ENCODE measurements at regions not wholly inside any gene's neighbourhood (a gene's known extent, or its start where the extent isn't known, plus 50 kb on each side); places are given as distances from the start of the nearest gene placed in this dataset.

GRCh38 chr1:193674292-193674944 is 488.0 kb upstream of the B3GALT2 start (continued):
- no peak for TF ChIP-seq MLLT1 (IDR thresholded peaks at IDR 0.05)
- TF ChIP-seq TCF7 (IDR thresholded peaks at IDR 0.05; ENCODE audit: borderline replicate concordance), result no peak
- TF ChIP-seq ZNF622 (IDR thresholded peaks at IDR 0.05), result no peak

GRCh38 chr1:193666485-193667083 is 480.2 kb upstream of the B3GALT2 start:
- ChIA-PET RAD21 (ENCODE audit: unreplicated experiment) (no interaction called here), SMC1A (ENCODE audit: uncharacterized antibody, unreplicated experiment) (no interaction called here), POLR2A (no interaction called here), CTCF (no interaction called here)
- 37% methylated on average over 7 of the region's 7 CpGs for WGBS (ENCODE audit: insufficient coverage, insufficient replicate concordance, low lambda C conversion rate, missing lambda C conversion rate)
- Histone ChIP-seq H3K4me2 (ENCODE audit: control insufficient read depth, insufficient read depth) (no peak overlapping the region), H3K4me3 (no peak overlapping the region), H4K20me1 (ENCODE audit: control insufficient read depth, insufficient read depth) (no peaks in the 10 kb centered on the region), H3K27me3 (replicated peaks in 1 of 2; ENCODE audit: control insufficient read depth in 2 of 2, insufficient read depth in 2 of 2, low read length in 1 of 2) (no peaks in the 10 kb centered on the region), H3K9ac (ENCODE audit: control insufficient read depth, insufficient read depth, low read length) (no peak overlapping the region), H3K79me2 (ENCODE audit: control insufficient read depth, insufficient read depth, low read length) (no peaks in the 10 kb centered on the region), H3K4me1 (ENCODE audit: control insufficient read depth, insufficient read depth, low read length) (no peaks in the 10 kb centered on the region), H3K9me3 (replicated peaks; ENCODE audit: control insufficient read depth, insufficient read depth, low read length) (no peaks in the 10 kb centered on the region), H2AFZ (ENCODE audit: control insufficient read depth, low read depth, low read length) (no peak overlapping the region), H3K27ac (ENCODE audit: control insufficient read depth, insufficient read depth) (no peak overlapping the region), H3K36me3 (ENCODE audit: control insufficient read depth in 2 of 2, insufficient read depth in 2 of 2, low read length in 1 of 2) (no peaks in the 10 kb centered on the region)
- no peak for FAIRE-seq
- ATAC-seq, result no peak
- DNase-seq (ENCODE audit: low read depth, low spot score), result no peak
- in situ Hi-C loops (cut with MboI) (no loop called here), intact Hi-C loops (cut with micrococcal nuclease; ENCODE audit: unreplicated experiment) (no loop called here)
- BruUV-seq (replicated peaks), result no TSS peak
- TF ChIP-seq HSF1 (IDR thresholded peaks at IDR 0.05; ENCODE audit: low read depth, low read length) (no peak), TARDBP (IDR thresholded peaks at IDR 0.05; ENCODE audit: borderline replicate concordance) (no peak), ZBTB40 (IDR thresholded peaks at IDR 0.05; ENCODE audit: borderline replicate concordance) (no peak), RELA (IDR thresholded peaks at IDR 0.05; ENCODE audit: borderline replicate concordance, partially characterized antibody) (no peak), CEBPZ (IDR thresholded peaks at IDR 0.05; ENCODE audit: low read depth, low read length) (no peak), JUNB (IDR thresholded peaks at IDR 0.05) (no peak), BRCA1 (IDR thresholded peaks at IDR 0.05; ENCODE audit: low read depth, low read length) (no peak), NFYA (IDR thresholded peaks at IDR 0.05; ENCODE audit: borderline replicate concordance, low read depth, low read length) (no peak), SMAD1 (IDR thresholded peaks at IDR 0.05; ENCODE audit: low read depth, partially characterized antibody) (no peak)
